Subcutaneous abdominal adipose tissue (tissue), 5 donors: ENCODE measurements at regions not wholly inside any gene's neighbourhood (a gene's known extent, or its start where the extent isn't known, plus 50 kb on each side); places are given as distances from the start of the nearest gene placed in this dataset.
A peak's percentile ranks its signal among the peaks of the same experiment; 100 is the strongest.
"Not testable (repeated sequence)": the region's sequence is repeated elsewhere in the genome, so short reads cannot be mapped to it uniquely, and the experiment has no call there.

Source experiments
- H3K27ac ChIP-seq: one replicate; pipeline ENCODE4 v1.7.0; 2013; ENCODE audit warnings: low read depth, mild to moderate bottlenecking, inconsistent platforms, low read length, moderate library complexity
- H3K27me3 ChIP-seq, 5 donors: one replicate each; pipeline ENCODE4 v1.7.0; 2013; ENCODE audit warnings: low read length in 5 of 5, inconsistent platforms in 1 of 5; ENCODE audit not compliant: control insufficient read depth in 5 of 5, insufficient read depth in 4 of 5
- H3K36me3 ChIP-seq, 5 donors: one replicate each; pipeline ENCODE4 v1.7.0; 2013; ENCODE audit warnings: low read length in 5 of 5; ENCODE audit not compliant: control insufficient read depth in 5 of 5, insufficient read depth in 5 of 5
- H3K4me1 ChIP-seq, 5 donors: one replicate each; pipeline ENCODE4 v1.7.0; 2013; ENCODE audit warnings: low read length in 5 of 5, mild to moderate bottlenecking in 3 of 5, moderate library complexity in 1 of 5; ENCODE audit not compliant: control insufficient read depth in 5 of 5, insufficient read depth in 5 of 5
- H3K4me3 ChIP-seq, 5 donors: one replicate each; pipeline ENCODE4 v1.7.0; 2013; ENCODE audit warnings: low read length in 5 of 5, low read depth in 1 of 5
- H3K9ac ChIP-seq, 5 donors: one replicate each; pipeline ENCODE4 v1.7.0; 2013; ENCODE audit warnings: low read length in 5 of 5, mild to moderate bottlenecking in 4 of 5, moderate library complexity in 3 of 5
- H3K9me3 ChIP-seq, 5 donors: one replicate each; pipeline ENCODE4 v1.7.0; 2013; ENCODE audit warnings: low read length in 5 of 5; ENCODE audit not compliant: control insufficient read depth in 5 of 5
- donor health status: healthy.
- donor health status: healthy.
- donor health status: healthy.
- donor health status: healthy.
- donor health status: healthy.

- not testable (repeated sequence) for H3K4me3 ChIP-seq, H3K9ac ChIP-seq, H3K27ac ChIP-seq, H3K9me3 ChIP-seq, H3K36me3 ChIP-seq
- peaks cover 0 to 15% (median 0%) of the 10 kb centered on the region in 5 donors for H3K4me1 ChIP-seq
- H3K27me3 ChIP-seq = peaks cover 0 to 17% (median 3%) of the 10 kb centered on the region in 5 donors
Observed at GRCh38 chr20:48018851-48019250, 233.6 kb upstream of the SULF2 start.

GRCh38 chr20:48017992-48018391, 232.7 kb upstream of the SULF2 start:
- Histone ChIP-seq H3K36me3 (no peaks in the 10 kb centered on the region), H3K27me3 (peaks cover 0 to 17% (median 3%) of the 10 kb centered on the region in 5 donors), H3K9ac (no peak overlapping the region), H3K9me3 (peaks cover 0 to 3% (median 0%) of the 10 kb centered on the region in 5 donors), H3K27ac (no peak overlapping the region), H3K4me3 (no peak overlapping the region), H3K4me1 (peaks cover 0 to 15% (median 0%) of the 10 kb centered on the region in 5 donors)

- no peak overlapping the region for H3K27ac ChIP-seq
- peaks cover 0 to 6% (median 4%) of the 10 kb centered on the region in 5 donors for H3K9me3 ChIP-seq
- no peaks in the 10 kb centered on the region for H3K36me3 ChIP-seq
- H3K9ac ChIP-seq = no peak overlapping the region
- peaks cover 0 to 15% (median 0%) of the 10 kb centered on the region in 5 donors for H3K4me1 ChIP-seq
- peaks cover 0 to 17% (median 3%) of the 10 kb centered on the region in 5 donors for H3K27me3 ChIP-seq
- H3K4me3 ChIP-seq = no peak overlapping the region
Observed at GRCh38 chr20:48017509-48017908, 232.2 kb upstream of the SULF2 start.

- H3K4me1 ChIP-seq = peaks cover 0 to 15% (median 0%) of the 10 kb centered on the region in 5 donors
- no peak overlapping the region for H3K9ac ChIP-seq
- H3K27ac ChIP-seq = no peak overlapping the region
- peaks cover 0 to 15% (median 10%) of the 10 kb centered on the region in 5 donors for H3K9me3 ChIP-seq
- H3K36me3 ChIP-seq = no peaks in the 10 kb centered on the region
- peaks cover 0 to 15% (median 3%) of the 10 kb centered on the region in 5 donors for H3K27me3 ChIP-seq
- no peak overlapping the region for H3K4me3 ChIP-seq
Observed at GRCh38 chr20:48015943-48016723, 230.9 kb upstream of the SULF2 start.

GRCh38 chr20:48015141-48015910, 230.0 kb upstream of the SULF2 start:
- Histone ChIP-seq H3K27ac (no peak overlapping the region), H3K4me3 (no peak overlapping the region), H3K9me3 (peaks cover 0 to 17% (median 15%) of the 10 kb centered on the region in 5 donors), H3K4me1 (peaks cover 0 to 10% (median 0%) of the 10 kb centered on the region in 5 donors), H3K9ac (no peak overlapping the region), H3K27me3 (peaks cover 0 to 15% (median 3%) of the 10 kb centered on the region in 5 donors), H3K36me3 (no peaks in the 10 kb centered on the region)

GRCh38 chr20:48012401-48012974, 227.2 kb upstream of the SULF2 start:
- Histone ChIP-seq H3K9me3 (peaks cover 0 to 17% (median 15%) of the 10 kb centered on the region in 5 donors), H3K27me3 (peaks cover 0 to 4% (median 0%) of the 10 kb centered on the region in 5 donors), H3K9ac (no peak overlapping the region), H3K4me3 (peak overlapping the region in 1 of 5 donors; percentile 13), H3K27ac (no peak overlapping the region), H3K36me3 (no peaks in the 10 kb centered on the region), H3K4me1 (no peaks in the 10 kb centered on the region)

GRCh38 chr20:48011025-48011424, 225.7 kb upstream of the SULF2 start:
- Histone ChIP-seq H3K9me3 (peaks cover 0 to 17% (median 15%) of the 10 kb centered on the region in 5 donors), H3K36me3 (no peaks in the 10 kb centered on the region), H3K4me1 (no peaks in the 10 kb centered on the region), H3K27me3 (peaks cover 0 to 9% (median 2%) of the 10 kb centered on the region in 5 donors), H3K27ac (no peak overlapping the region), H3K9ac (no peak overlapping the region), H3K4me3 (no peak overlapping the region)

- Histone ChIP-seq H3K4me1 (no peaks in the 10 kb centered on the region), H3K9ac (no peak overlapping the region), H3K36me3 (no peaks in the 10 kb centered on the region), H3K27me3 (peaks cover 0 to 13% (median 2%) of the 10 kb centered on the region in 5 donors), H3K27ac (no peak overlapping the region), H3K4me3 (no peak overlapping the region), H3K9me3 (peaks cover 0 to 17% (median 15%) of the 10 kb centered on the region in 5 donors)
Observed at GRCh38 chr20:48010623-48011022, 225.3 kb upstream of the SULF2 start.

GRCh38 chr20:48008850-48009515, 223.7 kb upstream of the SULF2 start:
- H3K27ac ChIP-seq = no peak overlapping the region
- no peaks in the 10 kb centered on the region for H3K36me3 ChIP-seq
- no peak overlapping the region for H3K4me3 ChIP-seq
- H3K9me3 ChIP-seq = peaks cover 0 to 21% (median 15%) of the 10 kb centered on the region in 5 donors
- H3K27me3 ChIP-seq = peaks cover 0 to 14% (median 2%) of the 10 kb centered on the region in 5 donors
- H3K9ac ChIP-seq = no peak overlapping the region
- H3K4me1 ChIP-seq = no peaks in the 10 kb centered on the region
